ENCODE measurements at regions not wholly inside any gene's neighbourhood (a gene's known extent, or its start where the extent isn't known, plus 50 kb on each side); places are given as distances from the start of the nearest gene placed in this dataset.

- TF ChIP-seq, protein P1, sequence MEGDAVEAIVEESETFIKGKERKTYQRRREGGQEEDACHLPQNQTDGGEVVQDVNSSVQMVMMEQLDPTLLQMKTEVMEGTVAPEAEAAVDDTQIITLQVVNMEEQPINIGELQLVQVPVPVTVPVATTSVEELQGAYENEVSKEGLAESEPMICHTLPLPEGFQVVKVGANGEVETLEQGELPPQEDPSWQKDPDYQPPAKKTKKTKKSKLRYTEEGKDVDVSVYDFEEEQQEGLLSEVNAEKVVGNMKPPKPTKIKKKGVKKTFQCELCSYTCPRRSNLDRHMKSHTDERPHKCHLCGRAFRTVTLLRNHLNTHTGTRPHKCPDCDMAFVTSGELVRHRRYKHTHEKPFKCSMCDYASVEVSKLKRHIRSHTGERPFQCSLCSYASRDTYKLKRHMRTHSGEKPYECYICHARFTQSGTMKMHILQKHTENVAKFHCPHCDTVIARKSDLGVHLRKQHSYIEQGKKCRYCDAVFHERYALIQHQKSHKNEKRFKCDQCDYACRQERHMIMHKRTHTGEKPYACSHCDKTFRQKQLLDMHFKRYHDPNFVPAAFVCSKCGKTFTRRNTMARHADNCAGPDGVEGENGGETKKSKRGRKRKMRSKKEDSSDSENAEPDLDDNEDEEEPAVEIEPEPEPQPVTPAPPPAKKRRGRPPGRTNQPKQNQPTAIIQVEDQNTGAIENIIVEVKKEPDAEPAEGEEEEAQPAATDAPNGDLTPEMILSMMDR (conservative IDR thresholded peaks at IDR 0.05; ENCODE audit: low read depth, low read length), result no peak
- no peak for TF ChIP-seq EZH2 (IDR thresholded peaks at IDR 0.05; ENCODE audit: borderline replicate concordance, low read depth, low read length, poor library complexity, severe bottlenecking)
Measured at GRCh38 chr2:142220239-142220638, 89.4 kb upstream of the LRP1B start.
